ENCODE measurements at regions not wholly inside any gene's neighbourhood (a gene's known extent, or its start where the extent isn't known, plus 50 kb on each side); places are given as distances from the start of the nearest gene placed in this dataset.
"Not testable (repeated sequence)": the region's sequence is repeated elsewhere in the genome, so short reads cannot be mapped to it uniquely, and the experiment has no call there.

GRCh38 chr22:22986640-22987039 is 83.7 kb upstream of the GNAZ start:
- Histone ChIP-seq H3K27ac (ENCODE audit: low read depth, low read length) (no peak overlapping the region), H3K27me3 (ENCODE audit: control insufficient read depth, insufficient read depth, low read length) (no peaks in the 10 kb centered on the region; the same call in 1 of the 2 replicates), H3K36me3 (ENCODE audit: control insufficient read depth, insufficient read depth, low read length) (no peaks in the 10 kb centered on the region), H3K4me1 (ENCODE audit: control insufficient read depth, insufficient read depth, low read length) (no peaks in the 10 kb centered on the region), H3K9ac (ENCODE audit: low read length) (no peak overlapping the region), H3K4me3 (ENCODE audit: low read depth, low read length) (no peak overlapping the region), H3K9me3 (ENCODE audit: control insufficient read depth, insufficient read depth, low read depth, low read length) (peaks cover 22% of the 10 kb centered on the region)

- Histone ChIP-seq H3K36me3 (ENCODE audit: control insufficient read depth, insufficient read depth, low read length) (no peaks in the 10 kb centered on the region), H3K27me3 (ENCODE audit: control insufficient read depth, insufficient read depth, low read length) (peaks cover 3% of the 10 kb centered on the region), H3K4me3 (ENCODE audit: low read depth, low read length) (no peak overlapping the region), H3K9me3 (ENCODE audit: control insufficient read depth, insufficient read depth, low read depth, low read length) (peaks cover 7% of the 10 kb centered on the region), H3K4me1 (ENCODE audit: control insufficient read depth, insufficient read depth, low read length) (no peaks in the 10 kb centered on the region), H3K27ac (ENCODE audit: low read depth, low read length) (no peak overlapping the region), H3K9ac (ENCODE audit: low read length) (no peak overlapping the region)
Measured at GRCh38 chr22:22988150-22988549, 82.2 kb upstream of the GNAZ start.

GRCh38 chr22:22988785-22989184 is 81.5 kb upstream of the GNAZ start:
- Histone ChIP-seq H3K27me3 (ENCODE audit: control insufficient read depth, insufficient read depth, low read length) (peaks cover 7% of the 10 kb centered on the region), H3K36me3 (ENCODE audit: control insufficient read depth, insufficient read depth, low read length) (no peaks in the 10 kb centered on the region), H3K4me3 (ENCODE audit: low read depth, low read length) (no peak overlapping the region), H3K27ac (ENCODE audit: low read depth, low read length) (no peak overlapping the region), H3K4me1 (ENCODE audit: control insufficient read depth, insufficient read depth, low read length) (no peaks in the 10 kb centered on the region), H3K9me3 (ENCODE audit: control insufficient read depth, insufficient read depth, low read depth, low read length) (peaks cover 3% of the 10 kb centered on the region; the same call in 1 of the 2 replicates), H3K9ac (ENCODE audit: low read length) (no peak overlapping the region)

DNA sequence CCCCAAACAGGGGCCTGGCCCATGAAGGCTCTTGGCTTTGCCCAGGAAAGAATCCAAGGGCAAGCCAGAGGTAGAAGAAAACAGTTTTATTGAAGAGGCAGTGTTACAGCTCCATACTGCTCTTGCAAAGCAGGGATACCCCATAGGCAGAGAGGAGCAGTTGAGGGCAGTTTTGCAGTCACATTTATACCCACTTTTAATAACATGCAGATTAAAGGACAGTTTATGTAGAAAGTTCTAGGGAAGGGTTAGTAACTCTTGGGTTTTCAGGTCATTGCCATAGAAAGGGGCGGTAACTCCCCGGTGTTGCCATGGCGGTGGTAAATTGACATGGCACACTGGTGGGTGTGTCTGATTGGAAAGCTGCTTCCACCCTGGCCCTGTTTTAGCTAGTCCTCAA is 80.5 kb upstream of the GNAZ start:
- Histone ChIP-seq H3K4me3 (ENCODE audit: low read depth, low read length) (no peak overlapping the region), H3K9me3 (ENCODE audit: control insufficient read depth, insufficient read depth, low read depth, low read length) (no peaks in the 10 kb centered on the region), H3K27me3 (ENCODE audit: control insufficient read depth, insufficient read depth, low read length) (peaks cover 9% of the 10 kb centered on the region), H3K36me3 (ENCODE audit: control insufficient read depth, insufficient read depth, low read length) (no peaks in the 10 kb centered on the region), H3K4me1 (ENCODE audit: control insufficient read depth, insufficient read depth, low read length) (no peaks in the 10 kb centered on the region), H3K27ac (ENCODE audit: low read depth, low read length) (no peak overlapping the region), H3K9ac (ENCODE audit: low read length) (no peak overlapping the region)

GRCh38 chr22:22990711-22991505 is 79.4 kb upstream of the GNAZ start:
- H3K4me3 ChIP-seq (ENCODE audit: low read depth, low read length); H3K9ac ChIP-seq (ENCODE audit: low read length): not testable (repeated sequence)
- H3K27me3 ChIP-seq (ENCODE audit: control insufficient read depth, insufficient read depth, low read length) = peaks cover 17% of the 10 kb centered on the region

GRCh38 chr22:22992474-22992873 is 77.8 kb upstream of the GNAZ start:
- no peak overlapping the region for H3K9ac ChIP-seq (ENCODE audit: low read length)
- H3K36me3 ChIP-seq (ENCODE audit: control insufficient read depth, insufficient read depth, low read length) = no peaks in the 10 kb centered on the region
- H3K4me1 ChIP-seq (ENCODE audit: control insufficient read depth, insufficient read depth, low read length) = no peaks in the 10 kb centered on the region
- no peak overlapping the region for H3K27ac ChIP-seq (ENCODE audit: low read depth, low read length)
- H3K4me3 ChIP-seq (ENCODE audit: low read depth, low read length) = no peak overlapping the region
- peaks cover 6% of the 10 kb centered on the region; the same call in 1 of the 2 replicates for H3K9me3 ChIP-seq (ENCODE audit: control insufficient read depth, insufficient read depth, low read depth, low read length)
- peaks cover 19% of the 10 kb centered on the region for H3K27me3 ChIP-seq (ENCODE audit: control insufficient read depth, insufficient read depth, low read length)

More at GRCh38 chr22:22990711-22991505, 79.4 kb upstream of the GNAZ start:
- not testable (repeated sequence) for H3K9me3 ChIP-seq (ENCODE audit: control insufficient read depth, insufficient read depth, low read depth, low read length); H3K36me3 ChIP-seq (ENCODE audit: control insufficient read depth, insufficient read depth, low read length); H3K4me1 ChIP-seq (ENCODE audit: control insufficient read depth, insufficient read depth, low read length); H3K27ac ChIP-seq (ENCODE audit: low read depth, low read length)

DNA sequence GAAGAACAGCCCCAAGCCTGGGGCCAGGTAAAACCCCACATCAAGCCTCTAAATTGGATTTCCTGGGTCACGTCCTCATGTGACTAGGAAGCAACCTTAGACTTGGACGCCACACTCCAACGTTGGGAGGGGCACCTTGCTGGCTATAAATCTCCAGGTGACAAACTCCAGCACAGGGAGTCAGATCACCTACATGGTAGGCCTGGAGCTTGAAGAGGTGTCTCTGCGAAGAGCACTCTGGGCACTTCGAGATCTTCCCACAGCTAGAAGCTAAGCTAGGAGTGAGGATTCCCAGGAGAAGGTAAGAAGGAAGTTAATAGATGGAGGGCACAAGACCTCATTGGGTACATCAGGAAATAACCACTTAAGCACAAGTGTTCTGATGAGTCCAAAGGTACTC is 77.1 kb upstream of the GNAZ start:
- Histone ChIP-seq H3K9me3 (ENCODE audit: control insufficient read depth, insufficient read depth, low read depth, low read length) (peaks cover 9% of the 10 kb centered on the region; the same call in 1 of the 2 replicates), H3K9ac (ENCODE audit: low read length) (no peak overlapping the region), H3K27me3 (ENCODE audit: control insufficient read depth, insufficient read depth, low read length) (peaks cover 19% of the 10 kb centered on the region), H3K4me1 (ENCODE audit: control insufficient read depth, insufficient read depth, low read length) (no peaks in the 10 kb centered on the region), H3K27ac (ENCODE audit: low read depth, low read length) (no peak overlapping the region), H3K4me3 (ENCODE audit: low read depth, low read length) (no peak overlapping the region), H3K36me3 (ENCODE audit: control insufficient read depth, insufficient read depth, low read length) (no peaks in the 10 kb centered on the region)

- H3K27ac ChIP-seq (ENCODE audit: low read depth, low read length) = no peak overlapping the region
- no peak overlapping the region for H3K9ac ChIP-seq (ENCODE audit: low read length)
- no peak overlapping the region for H3K4me3 ChIP-seq (ENCODE audit: low read depth, low read length)
- H3K36me3 ChIP-seq (ENCODE audit: control insufficient read depth, insufficient read depth, low read length) = no peaks in the 10 kb centered on the region
- no peaks in the 10 kb centered on the region for H3K4me1 ChIP-seq (ENCODE audit: control insufficient read depth, insufficient read depth, low read length)
- H3K9me3 ChIP-seq (ENCODE audit: control insufficient read depth, insufficient read depth, low read depth, low read length) = peaks cover 14% of the 10 kb centered on the region
- peaks cover 19% of the 10 kb centered on the region; the same call in 1 of the 2 replicates for H3K27me3 ChIP-seq (ENCODE audit: control insufficient read depth, insufficient read depth, low read length)
Measured at GRCh38 chr22:22995166-22995565, 75.2 kb upstream of the GNAZ start.

- no peak overlapping the region for H3K4me3 ChIP-seq (ENCODE audit: low read depth, low read length)
- peaks cover 22% of the 10 kb centered on the region for H3K9me3 ChIP-seq (ENCODE audit: control insufficient read depth, insufficient read depth, low read depth, low read length)
Measured at GRCh38 chr22:22996511-22997261, 73.6 kb upstream of the GNAZ start.

GRCh38 chr22:22997262-22997898 is 72.9 kb upstream of the GNAZ start:
- peaks cover 22% of the 10 kb centered on the region for H3K9me3 ChIP-seq (ENCODE audit: control insufficient read depth, insufficient read depth, low read depth, low read length)
- no peaks in the 10 kb centered on the region for H3K4me1 ChIP-seq (ENCODE audit: control insufficient read depth, insufficient read depth, low read length)
- H3K36me3 ChIP-seq (ENCODE audit: control insufficient read depth, insufficient read depth, low read length) = no peaks in the 10 kb centered on the region
- no peak overlapping the region for H3K27ac ChIP-seq (ENCODE audit: low read depth, low read length)
- no peak overlapping the region for H3K9ac ChIP-seq (ENCODE audit: low read length)
- peaks cover 19% of the 10 kb centered on the region; the same call in 1 of the 2 replicates for H3K27me3 ChIP-seq (ENCODE audit: control insufficient read depth, insufficient read depth, low read length)
- H3K4me3 ChIP-seq (ENCODE audit: low read depth, low read length) = no peak overlapping the region

More at GRCh38 chr22:22996511-22997261, 73.6 kb upstream of the GNAZ start:
- H3K36me3 ChIP-seq (ENCODE audit: control insufficient read depth, insufficient read depth, low read length) = no peaks in the 10 kb centered on the region
- H3K4me1 ChIP-seq (ENCODE audit: control insufficient read depth, insufficient read depth, low read length) = no peaks in the 10 kb centered on the region
- peaks cover 19% of the 10 kb centered on the region; the same call in 1 of the 2 replicates for H3K27me3 ChIP-seq (ENCODE audit: control insufficient read depth, insufficient read depth, low read length)
- H3K27ac ChIP-seq (ENCODE audit: low read depth, low read length) = no peak overlapping the region
- H3K9ac ChIP-seq (ENCODE audit: low read length) = no peak overlapping the region

DNA sequence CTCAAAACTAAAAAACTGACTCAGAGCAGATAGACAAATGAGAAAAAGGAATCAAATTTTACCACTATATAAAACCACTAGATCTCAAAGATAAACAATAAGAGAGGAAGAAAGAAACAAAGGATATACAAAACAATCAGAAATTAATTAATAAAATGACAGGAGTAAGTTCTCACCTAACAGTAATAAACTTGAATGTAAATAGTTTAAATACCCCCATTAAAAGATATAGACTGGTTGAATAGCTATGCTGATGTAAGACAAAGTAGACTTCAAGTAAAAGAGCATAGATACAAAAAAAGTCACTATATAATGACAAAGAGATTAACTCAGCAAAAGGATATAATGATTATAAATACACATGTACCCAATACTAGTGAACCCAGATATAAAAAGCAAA is 72.3 kb upstream of the GNAZ start:
- Histone ChIP-seq H3K9me3 (ENCODE audit: control insufficient read depth, insufficient read depth, low read depth, low read length) (peaks cover 22% of the 10 kb centered on the region), H3K4me1 (ENCODE audit: control insufficient read depth, insufficient read depth, low read length) (no peaks in the 10 kb centered on the region), H3K27me3 (ENCODE audit: control insufficient read depth, insufficient read depth, low read length) (peaks cover 17% of the 10 kb centered on the region), H3K27ac (ENCODE audit: low read depth, low read length) (no peak overlapping the region), H3K36me3 (ENCODE audit: control insufficient read depth, insufficient read depth, low read length) (no peaks in the 10 kb centered on the region), H3K9ac (ENCODE audit: low read length) (no peak overlapping the region), H3K4me3 (ENCODE audit: low read depth, low read length) (no peak overlapping the region)
